Body of pancreas (tissue), 4 donors: ENCODE measurements at regions not wholly inside any gene's neighbourhood (a gene's known extent, or its start where the extent isn't known, plus 50 kb on each side); places are given as distances from the start of the nearest gene placed in this dataset.

Experiments
- POLR2A ChIP-seq, 3 donors: fragments of 450-650 bp; IDR thresholded peaks; one replicate each; pipeline ENCODE4 v1.6.1; 2016; ENCODE audit warnings: antibody characterized with exemption in 3 of 3, mild to moderate bottlenecking in 2 of 3
- TF ChIP-seq, protein P1 (sequence below), 7 experiments: fragments of 450-650 bp in 4 of 7; fragments of 200-600 bp in 3 of 7; sonication (generic) in 3 of 7; IDR thresholded peaks; one replicate each; pipeline ENCODE4 v1.5.1; 2016 to 2019; ENCODE audit warnings: antibody characterized with exemption in 7 of 7

DNA sequence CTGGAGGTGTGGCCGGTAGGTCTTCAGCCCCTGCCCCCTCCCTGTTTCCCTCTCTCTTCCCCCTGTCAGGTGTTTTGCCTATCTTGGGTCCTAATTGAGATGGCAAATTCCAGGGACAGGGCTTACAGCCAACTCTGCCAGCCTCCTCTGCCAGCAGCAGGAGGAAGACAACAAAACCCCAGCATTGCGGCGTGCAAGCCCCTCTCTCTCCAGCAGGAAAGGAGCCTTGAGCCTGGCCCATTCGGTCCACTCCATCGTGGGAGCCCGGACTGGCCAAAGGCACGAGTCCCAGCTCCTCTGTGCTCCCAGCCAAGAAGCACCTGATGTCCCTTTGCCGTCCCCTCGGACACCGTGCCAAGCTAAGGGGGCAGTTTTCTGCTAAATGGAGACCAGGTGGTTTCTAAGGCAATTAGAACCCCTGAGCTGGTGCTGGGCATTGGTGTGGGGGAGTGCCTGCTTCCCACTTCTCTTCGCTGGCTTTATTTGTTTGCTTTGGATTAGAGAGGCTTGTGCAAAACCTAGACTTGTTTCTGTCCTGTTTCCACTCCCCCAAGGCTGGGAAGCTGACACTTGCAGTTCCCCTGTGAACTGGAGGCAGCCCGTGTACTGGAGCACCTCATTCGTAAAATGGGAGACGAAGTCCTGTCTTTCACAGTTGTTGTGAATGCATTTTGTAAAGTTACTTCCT, 57.1 kb upstream of the LHX5 start:
- TF ChIP-seq, protein P1, sequence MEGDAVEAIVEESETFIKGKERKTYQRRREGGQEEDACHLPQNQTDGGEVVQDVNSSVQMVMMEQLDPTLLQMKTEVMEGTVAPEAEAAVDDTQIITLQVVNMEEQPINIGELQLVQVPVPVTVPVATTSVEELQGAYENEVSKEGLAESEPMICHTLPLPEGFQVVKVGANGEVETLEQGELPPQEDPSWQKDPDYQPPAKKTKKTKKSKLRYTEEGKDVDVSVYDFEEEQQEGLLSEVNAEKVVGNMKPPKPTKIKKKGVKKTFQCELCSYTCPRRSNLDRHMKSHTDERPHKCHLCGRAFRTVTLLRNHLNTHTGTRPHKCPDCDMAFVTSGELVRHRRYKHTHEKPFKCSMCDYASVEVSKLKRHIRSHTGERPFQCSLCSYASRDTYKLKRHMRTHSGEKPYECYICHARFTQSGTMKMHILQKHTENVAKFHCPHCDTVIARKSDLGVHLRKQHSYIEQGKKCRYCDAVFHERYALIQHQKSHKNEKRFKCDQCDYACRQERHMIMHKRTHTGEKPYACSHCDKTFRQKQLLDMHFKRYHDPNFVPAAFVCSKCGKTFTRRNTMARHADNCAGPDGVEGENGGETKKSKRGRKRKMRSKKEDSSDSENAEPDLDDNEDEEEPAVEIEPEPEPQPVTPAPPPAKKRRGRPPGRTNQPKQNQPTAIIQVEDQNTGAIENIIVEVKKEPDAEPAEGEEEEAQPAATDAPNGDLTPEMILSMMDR (IDR thresholded peaks at IDR 0.05) = no peak
- no peak for TF ChIP-seq POLR2A (IDR thresholded peaks at IDR 0.05)
